ENCODE measurements at regions not wholly inside any gene's neighbourhood (a gene's known extent, or its start where the extent isn't known, plus 50 kb on each side); places are given as distances from the start of the nearest gene placed in this dataset.

GRCh38 chr16:85477801-85478363, 135.2 kb upstream of the GSE1 start:
- TF ChIP-seq EZH2 (IDR thresholded peaks at IDR 0.05), result no peak
- no peak for TF ChIP-seq POLR2AphosphoS5 (IDR thresholded peaks at IDR 0.05; ENCODE audit: borderline replicate concordance, low read depth, low read length)
- TF ChIP-seq FOXP2 (optimal IDR thresholded peaks at IDR 0.05; ENCODE audit: control extremely low read depth, extremely low read length, insufficient read depth), result no peak
